ENCODE measurements at regions not wholly inside any gene's neighbourhood (a gene's known extent, or its start where the extent isn't known, plus 50 kb on each side); places are given as distances from the start of the nearest gene placed in this dataset.

DNA sequence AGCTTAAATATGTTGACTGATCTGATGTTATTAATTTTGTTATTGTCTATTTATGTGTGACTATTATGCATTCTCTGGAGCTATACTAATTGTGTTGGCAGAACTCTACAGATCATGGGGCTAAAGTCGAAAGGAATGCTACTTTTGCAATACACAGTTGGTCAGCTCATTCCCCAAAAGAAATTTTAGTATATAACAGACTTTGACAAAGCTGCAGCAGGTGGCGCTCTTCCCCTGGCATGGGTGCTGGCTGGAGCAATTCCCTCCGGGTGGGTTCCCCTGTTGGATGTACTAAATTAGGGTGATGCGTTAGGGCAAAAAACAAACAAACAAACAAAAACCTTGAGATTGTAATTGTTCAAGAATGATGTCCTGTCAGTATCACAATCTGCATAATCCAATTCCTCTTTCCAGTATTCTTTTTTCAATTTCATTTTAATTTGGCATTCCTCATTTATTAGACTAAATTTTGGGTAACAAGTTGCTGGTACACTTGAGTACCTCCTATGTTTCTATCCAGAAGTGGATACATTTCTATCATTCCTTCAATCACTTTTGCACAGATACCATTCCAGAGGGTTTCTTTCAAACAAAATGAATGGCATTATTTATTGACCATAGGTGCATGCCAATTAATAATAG is 322.8 kb upstream of the EDNRB start:
- Histone ChIP-seq H3K27me3 (ENCODE audit: insufficient read depth, poor library complexity, severe bottlenecking) (no peaks in the 10 kb centered on the region), H3K4me1 (ENCODE audit: insufficient read depth, poor library complexity, severe bottlenecking) (peaks cover 3% of the 10 kb centered on the region), H3K4me3 (ENCODE audit: severe bottlenecking) (no peak overlapping the region), H3K9me3 (ENCODE audit: severe bottlenecking) (no peaks in the 10 kb centered on the region), H3K27ac (ENCODE audit: poor library complexity, severe bottlenecking) (no peak overlapping the region), H3K36me3 (ENCODE audit: low read depth) (no peaks in the 10 kb centered on the region)
- no peak for DNase-seq (ENCODE audit: low spot score)
- TF ChIP-seq, protein P1, sequence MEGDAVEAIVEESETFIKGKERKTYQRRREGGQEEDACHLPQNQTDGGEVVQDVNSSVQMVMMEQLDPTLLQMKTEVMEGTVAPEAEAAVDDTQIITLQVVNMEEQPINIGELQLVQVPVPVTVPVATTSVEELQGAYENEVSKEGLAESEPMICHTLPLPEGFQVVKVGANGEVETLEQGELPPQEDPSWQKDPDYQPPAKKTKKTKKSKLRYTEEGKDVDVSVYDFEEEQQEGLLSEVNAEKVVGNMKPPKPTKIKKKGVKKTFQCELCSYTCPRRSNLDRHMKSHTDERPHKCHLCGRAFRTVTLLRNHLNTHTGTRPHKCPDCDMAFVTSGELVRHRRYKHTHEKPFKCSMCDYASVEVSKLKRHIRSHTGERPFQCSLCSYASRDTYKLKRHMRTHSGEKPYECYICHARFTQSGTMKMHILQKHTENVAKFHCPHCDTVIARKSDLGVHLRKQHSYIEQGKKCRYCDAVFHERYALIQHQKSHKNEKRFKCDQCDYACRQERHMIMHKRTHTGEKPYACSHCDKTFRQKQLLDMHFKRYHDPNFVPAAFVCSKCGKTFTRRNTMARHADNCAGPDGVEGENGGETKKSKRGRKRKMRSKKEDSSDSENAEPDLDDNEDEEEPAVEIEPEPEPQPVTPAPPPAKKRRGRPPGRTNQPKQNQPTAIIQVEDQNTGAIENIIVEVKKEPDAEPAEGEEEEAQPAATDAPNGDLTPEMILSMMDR (IDR thresholded peaks at IDR 0.05; ENCODE audit: poor library complexity, severe bottlenecking) = peak; percentile 70
- peak; percentile 46; the same call in 1 of the 3 replicates for ATAC-seq (ENCODE audit: low read depth)

DNA sequence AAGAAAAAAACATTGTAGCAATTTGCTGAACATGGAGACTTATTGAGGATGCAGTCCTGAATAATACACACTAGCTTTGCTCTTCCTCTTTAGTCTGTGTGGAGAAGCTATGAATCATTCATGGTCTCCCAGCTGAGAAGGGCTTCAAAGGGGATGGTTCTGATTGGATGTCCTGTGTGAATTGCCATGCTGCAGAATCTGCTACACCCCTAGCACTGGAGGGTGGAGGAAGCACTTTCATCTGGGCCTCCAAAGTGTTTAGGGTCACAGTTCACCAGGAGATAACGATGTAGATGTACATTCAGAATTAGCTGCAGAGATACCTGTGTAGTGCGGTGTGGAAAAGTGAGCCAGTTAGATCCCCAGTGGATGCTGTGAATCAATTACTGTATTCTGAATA is 321.1 kb upstream of the EDNRB start:
- no peak for ATAC-seq (ENCODE audit: low read depth)
- Histone ChIP-seq H3K9me3 (ENCODE audit: severe bottlenecking) (no peaks in the 10 kb centered on the region), H3K36me3 (ENCODE audit: low read depth) (no peaks in the 10 kb centered on the region), H3K27ac (ENCODE audit: poor library complexity, severe bottlenecking) (no peak overlapping the region), H3K27me3 (ENCODE audit: insufficient read depth, poor library complexity, severe bottlenecking) (no peaks in the 10 kb centered on the region), H3K4me3 (ENCODE audit: severe bottlenecking) (no peak overlapping the region), H3K4me1 (ENCODE audit: insufficient read depth, poor library complexity, severe bottlenecking) (peaks cover 3% of the 10 kb centered on the region)
- DNase-seq (ENCODE audit: low spot score) = no peak
- TF ChIP-seq, protein P1 (IDR thresholded peaks at IDR 0.05; ENCODE audit: poor library complexity, severe bottlenecking) = no peak

DNA sequence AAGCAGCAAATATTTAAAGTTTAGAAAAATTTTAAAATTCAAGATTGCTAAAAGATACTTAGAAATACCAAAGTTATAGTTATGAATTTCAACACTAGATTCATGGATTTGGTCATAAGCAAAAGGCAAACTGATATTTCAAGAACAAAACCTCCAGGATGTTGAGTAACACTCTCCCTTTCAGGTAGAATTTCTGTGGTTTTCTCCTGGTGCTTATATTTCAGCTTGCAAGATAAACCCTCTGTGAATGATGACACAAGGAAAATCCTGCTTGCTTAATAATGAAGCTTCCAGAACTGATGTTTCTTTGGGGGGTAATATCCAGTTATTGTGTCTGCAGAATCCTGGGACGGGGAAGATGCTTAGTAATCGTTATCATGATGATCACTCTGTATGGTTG is 320.3 kb upstream of the EDNRB start:
- Histone ChIP-seq H3K36me3 (ENCODE audit: low read depth) (no peaks in the 10 kb centered on the region), H3K27me3 (ENCODE audit: insufficient read depth, poor library complexity, severe bottlenecking) (no peaks in the 10 kb centered on the region), H3K27ac (ENCODE audit: poor library complexity, severe bottlenecking) (no peak overlapping the region), H3K9me3 (ENCODE audit: severe bottlenecking) (no peaks in the 10 kb centered on the region), H3K4me1 (ENCODE audit: insufficient read depth, poor library complexity, severe bottlenecking) (peaks cover 3% of the 10 kb centered on the region), H3K4me3 (ENCODE audit: severe bottlenecking) (no peak overlapping the region)
- DNase-seq (ENCODE audit: low spot score) = no peak
- TF ChIP-seq, protein P1 (IDR thresholded peaks at IDR 0.05; ENCODE audit: poor library complexity, severe bottlenecking) = no peak
- ATAC-seq (ENCODE audit: low read depth) = peak; percentile 68; the same call in 2 of the 3 replicates

DNA sequence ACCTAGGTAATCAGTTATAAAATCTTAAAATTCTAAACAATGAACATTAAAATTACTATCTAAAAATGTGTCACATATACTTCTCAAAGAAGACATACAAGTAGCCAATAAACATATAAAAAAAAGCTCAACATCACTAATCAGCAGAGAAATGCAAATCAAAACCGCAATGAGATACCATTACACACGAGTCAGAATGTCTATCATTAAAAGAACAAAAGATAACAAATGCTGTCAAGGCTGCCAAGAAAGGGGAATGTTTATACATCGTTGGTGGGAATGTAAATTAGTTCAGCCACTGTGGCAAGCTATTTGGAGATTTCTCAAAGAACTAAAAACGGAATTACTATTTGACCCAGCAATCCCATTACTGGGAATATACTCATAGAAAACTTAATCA is 310.3 kb upstream of the EDNRB start:
- H3K36me3 ChIP-seq (ENCODE audit: low read depth) = no peaks in the 10 kb centered on the region
- DNase-seq (ENCODE audit: low spot score) (no peak), ATAC-seq (ENCODE audit: low read depth) (no peak)
- TF ChIP-seq, protein P1 (IDR thresholded peaks at IDR 0.05; ENCODE audit: poor library complexity, severe bottlenecking) = no peak
- no peaks in the 10 kb centered on the region for H3K27me3 ChIP-seq (ENCODE audit: insufficient read depth, poor library complexity, severe bottlenecking)
- H3K4me1 ChIP-seq (ENCODE audit: insufficient read depth, poor library complexity, severe bottlenecking) = no peaks in the 10 kb centered on the region
- no peaks in the 10 kb centered on the region for H3K9me3 ChIP-seq (ENCODE audit: severe bottlenecking)
- no peak overlapping the region for H3K27ac ChIP-seq (ENCODE audit: poor library complexity, severe bottlenecking)
- no peak overlapping the region for H3K4me3 ChIP-seq (ENCODE audit: severe bottlenecking)

DNA sequence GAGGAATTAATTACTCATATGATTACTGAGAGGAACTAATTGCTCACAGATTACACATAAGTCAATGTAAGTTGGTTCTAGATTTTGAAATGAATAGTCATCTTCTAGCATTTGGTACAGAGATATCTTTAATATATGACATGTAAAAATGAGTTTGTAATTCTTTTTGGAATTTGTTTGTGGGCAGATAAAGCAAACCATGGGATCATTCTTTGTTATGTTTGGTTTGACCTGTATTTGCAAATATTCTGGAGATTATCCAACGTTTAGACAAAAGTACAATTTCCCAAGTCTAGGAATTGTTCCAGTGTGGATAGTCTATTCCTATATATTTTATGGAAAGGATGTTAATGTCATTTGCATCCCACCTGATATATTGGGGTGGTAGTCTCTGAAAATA is 309.6 kb upstream of the EDNRB start:
- TF ChIP-seq, protein P1 (IDR thresholded peaks at IDR 0.05; ENCODE audit: poor library complexity, severe bottlenecking) = no peak
- Histone ChIP-seq H3K27ac (ENCODE audit: poor library complexity, severe bottlenecking) (no peak overlapping the region), H3K36me3 (ENCODE audit: low read depth) (no peaks in the 10 kb centered on the region), H3K4me1 (ENCODE audit: insufficient read depth, poor library complexity, severe bottlenecking) (no peaks in the 10 kb centered on the region), H3K9me3 (ENCODE audit: severe bottlenecking) (no peaks in the 10 kb centered on the region), H3K4me3 (ENCODE audit: severe bottlenecking) (no peak overlapping the region), H3K27me3 (ENCODE audit: insufficient read depth, poor library complexity, severe bottlenecking) (no peaks in the 10 kb centered on the region)
- ATAC-seq (ENCODE audit: low read depth) (no peak), DNase-seq (ENCODE audit: low spot score) (no peak)

All from RWPE2 (cell line).